ENCODE measurements at regions not wholly inside any gene's neighbourhood (a gene's known extent, or its start where the extent isn't known, plus 50 kb on each side); places are given as distances from the start of the nearest gene placed in this dataset.

DNA sequence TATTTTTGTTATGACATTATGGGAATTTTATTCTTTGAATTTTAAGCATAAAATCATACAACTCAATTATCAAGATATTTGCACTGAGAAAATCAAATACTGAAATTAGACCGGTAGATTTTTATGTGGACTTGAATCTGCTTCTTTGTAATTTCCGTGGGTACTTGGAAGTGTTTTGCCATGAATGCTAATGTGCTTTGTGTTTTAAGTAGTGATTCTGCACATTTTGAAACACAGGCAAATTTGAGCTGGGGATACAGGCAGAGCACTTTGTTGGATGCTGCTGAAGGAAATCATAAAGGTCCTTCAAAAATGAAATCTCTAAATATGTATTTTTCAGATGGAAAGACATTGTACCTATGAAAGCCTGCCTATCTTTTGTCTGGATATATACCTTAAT is 446.3 kb upstream of the POU3F3 start:
- H3K4me1 Mint-ChIP-seq (ENCODE audit: low read depth): no peaks in the 10 kb centered on the region

DNA sequence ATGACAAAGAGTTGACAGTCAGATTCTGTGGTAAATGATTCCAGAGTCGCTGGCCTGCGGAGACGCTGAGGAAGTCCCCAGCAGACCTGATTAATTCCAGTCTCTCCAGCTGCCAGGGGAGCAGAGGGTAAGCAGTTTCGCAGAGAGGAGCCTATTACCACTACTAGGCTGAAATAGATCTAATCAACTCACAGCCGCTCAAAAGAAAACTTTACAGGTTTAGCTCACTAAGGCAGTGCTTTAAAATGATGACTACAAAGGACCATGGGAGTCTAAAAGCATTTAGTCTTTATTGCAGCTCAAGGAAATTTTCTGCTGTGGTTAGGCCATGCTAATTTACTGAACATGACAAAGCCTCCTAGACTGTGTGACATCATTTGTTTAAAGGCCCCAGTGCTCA is 445.6 kb upstream of the POU3F3 start:
- no peaks in the 10 kb centered on the region for H3K36me3 ChIP-seq (ENCODE audit: insufficient read depth, low read length)
- Mint-ChIP-seq H3K27me3 (peaks cover 11% of the 10 kb centered on the region), H3K27ac (no peak overlapping the region), H3K36me3 (ENCODE audit: low read depth) (no peaks in the 10 kb centered on the region), H3K4me1 (ENCODE audit: low read depth) (no peaks in the 10 kb centered on the region), H3K4me3 (no peak overlapping the region), H3K9me3 (no peaks in the 10 kb centered on the region)
- CTCF ChIA-PET: no interaction called here
- no peak overlapping the region for H3K27ac ChIP-seq (ENCODE audit: low read depth in 1 of 2, low read length in 2 of 2)
- no peak for ATAC-seq (ENCODE audit: poor library complexity)
- no peak for DNase-seq
- TF ChIP-seq, protein P1, sequence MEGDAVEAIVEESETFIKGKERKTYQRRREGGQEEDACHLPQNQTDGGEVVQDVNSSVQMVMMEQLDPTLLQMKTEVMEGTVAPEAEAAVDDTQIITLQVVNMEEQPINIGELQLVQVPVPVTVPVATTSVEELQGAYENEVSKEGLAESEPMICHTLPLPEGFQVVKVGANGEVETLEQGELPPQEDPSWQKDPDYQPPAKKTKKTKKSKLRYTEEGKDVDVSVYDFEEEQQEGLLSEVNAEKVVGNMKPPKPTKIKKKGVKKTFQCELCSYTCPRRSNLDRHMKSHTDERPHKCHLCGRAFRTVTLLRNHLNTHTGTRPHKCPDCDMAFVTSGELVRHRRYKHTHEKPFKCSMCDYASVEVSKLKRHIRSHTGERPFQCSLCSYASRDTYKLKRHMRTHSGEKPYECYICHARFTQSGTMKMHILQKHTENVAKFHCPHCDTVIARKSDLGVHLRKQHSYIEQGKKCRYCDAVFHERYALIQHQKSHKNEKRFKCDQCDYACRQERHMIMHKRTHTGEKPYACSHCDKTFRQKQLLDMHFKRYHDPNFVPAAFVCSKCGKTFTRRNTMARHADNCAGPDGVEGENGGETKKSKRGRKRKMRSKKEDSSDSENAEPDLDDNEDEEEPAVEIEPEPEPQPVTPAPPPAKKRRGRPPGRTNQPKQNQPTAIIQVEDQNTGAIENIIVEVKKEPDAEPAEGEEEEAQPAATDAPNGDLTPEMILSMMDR (IDR thresholded peaks at IDR 0.05): no peak
- no peaks in the 10 kb centered on the region for H3K4me1 ChIP-seq (ENCODE audit: insufficient read depth, low read length)
- H3K27me3 ChIP-seq (ENCODE audit: control insufficient read depth in 1 of 2, insufficient read depth in 2 of 2, low read length in 2 of 2): no peaks in the 10 kb centered on the region
- H3K4me3 ChIP-seq (ENCODE audit: low read length): no peak overlapping the region
- intact Hi-C loops (cut with DNase I, micrococcal nuclease): no loop called here
- POLR2A ChIA-PET: no interaction called here
- peaks cover 0 to under 1% of the 10 kb centered on the region in 2 experiments for H3K9me3 ChIP-seq (ENCODE audit: control insufficient read depth in 1 of 2, insufficient read depth in 1 of 2, low read length in 2 of 2)

More for the DNA sequence above, 446.3 kb upstream of the POU3F3 start:
- intact Hi-C loops (cut with DNase I, micrococcal nuclease): no loop called here
- ATAC-seq (ENCODE audit: poor library complexity) (no peak), DNase-seq (no peak)
- no peak overlapping the region for H3K27ac ChIP-seq (ENCODE audit: low read depth in 1 of 2, low read length in 2 of 2)
- no peaks in the 10 kb centered on the region for H3K27me3 ChIP-seq (ENCODE audit: control insufficient read depth in 1 of 2, insufficient read depth in 2 of 2, low read length in 2 of 2)
- H3K36me3 ChIP-seq (ENCODE audit: insufficient read depth, low read length): no peaks in the 10 kb centered on the region
- ChIA-PET CTCF (no interaction called here), POLR2A (no interaction called here)
- H3K4me3 Mint-ChIP-seq: no peak overlapping the region
- H3K9me3 ChIP-seq (ENCODE audit: control insufficient read depth in 1 of 2, insufficient read depth in 1 of 2, low read length in 2 of 2): peaks cover 0 to 4% of the 10 kb centered on the region in 2 experiments
- no peaks in the 10 kb centered on the region for H3K36me3 Mint-ChIP-seq (ENCODE audit: low read depth)
- no peaks in the 10 kb centered on the region for H3K9me3 Mint-ChIP-seq
- peaks cover 11% of the 10 kb centered on the region for H3K27me3 Mint-ChIP-seq
- TF ChIP-seq, protein P1 (IDR thresholded peaks at IDR 0.05): no peak
- H3K4me1 ChIP-seq (ENCODE audit: insufficient read depth, low read length): no peaks in the 10 kb centered on the region
- no peak overlapping the region for H3K27ac Mint-ChIP-seq
- no peak overlapping the region for H3K4me3 ChIP-seq (ENCODE audit: low read length)

DNA sequence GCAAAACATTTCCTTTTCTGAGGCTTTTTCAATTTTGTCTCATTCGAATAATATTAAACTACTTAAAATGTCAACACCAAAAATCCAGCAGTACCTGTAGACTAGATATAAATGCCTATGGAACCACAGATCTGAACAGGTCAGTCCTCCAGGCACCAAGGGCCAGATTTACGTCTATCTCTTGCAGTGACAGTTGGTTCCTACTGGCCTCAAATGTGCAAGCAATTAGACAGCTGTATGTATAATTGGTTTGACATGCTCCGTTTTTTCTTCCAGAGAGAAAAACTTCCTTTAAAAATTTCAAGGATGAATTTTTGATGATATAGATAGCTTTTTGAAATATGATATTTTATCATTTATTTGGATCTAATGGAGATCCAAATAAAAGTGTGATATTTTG is 443.8 kb upstream of the POU3F3 start:
- TF ChIP-seq, protein P1 (IDR thresholded peaks at IDR 0.05): no peak
- Histone ChIP-seq H3K4me1 (ENCODE audit: insufficient read depth, low read length) (no peaks in the 10 kb centered on the region), H3K27ac (ENCODE audit: low read depth in 1 of 2, low read length in 2 of 2) (no peak overlapping the region), H3K4me3 (ENCODE audit: low read length) (no peak overlapping the region), H3K27me3 (ENCODE audit: control insufficient read depth in 1 of 2, insufficient read depth in 2 of 2, low read length in 2 of 2) (no peaks in the 10 kb centered on the region), H3K9me3 (ENCODE audit: control insufficient read depth in 1 of 2, insufficient read depth in 1 of 2, low read length in 2 of 2) (no peaks in the 10 kb centered on the region), H3K36me3 (ENCODE audit: insufficient read depth, low read length) (no peaks in the 10 kb centered on the region)
- POLR2A ChIA-PET: no interaction called here
- no peak for ATAC-seq (ENCODE audit: poor library complexity)
- CTCF ChIA-PET: no interaction called here
- no peaks in the 10 kb centered on the region for H3K9me3 Mint-ChIP-seq
- no peak for DNase-seq
- no peak overlapping the region for H3K4me3 Mint-ChIP-seq
- no peaks in the 10 kb centered on the region for H3K4me1 Mint-ChIP-seq (ENCODE audit: low read depth)
- peaks cover 15% of the 10 kb centered on the region for H3K27me3 Mint-ChIP-seq
- no peaks in the 10 kb centered on the region for H3K36me3 Mint-ChIP-seq (ENCODE audit: low read depth)
- intact Hi-C loops (cut with DNase I, micrococcal nuclease): no loop called here
- H3K27ac Mint-ChIP-seq: no peak overlapping the region
